Liver (tissue), 8 donors: ENCODE measurements at regions not wholly inside any gene's neighbourhood (a gene's known extent, or its start where the extent isn't known, plus 50 kb on each side); places are given as distances from the start of the nearest gene placed in this dataset.
"Not testable (repeated sequence)": the region's sequence is repeated elsewhere in the genome, so short reads cannot be mapped to it uniquely, and the experiment has no call there.

Experiments used
- DNase-seq: peaks from one replicate; pipeline ENCODE4 v3.0.0-alpha.2; 2017; ENCODE audit warnings: low spot score
- H3K27ac ChIP-seq, 2 donors: one replicate each; pipeline ENCODE4 v1.7.0; 2013; ENCODE audit warnings: inconsistent platforms in 2 of 2, low read length in 2 of 2, control low read depth in 1 of 2, low read depth in 1 of 2, mild to moderate bottlenecking in 1 of 2
- H3K27me3 ChIP-seq, 4 donors: one replicate each; pipeline versions ENCODE4 v1.6.1 to v1.7.0; 2013; ENCODE audit warnings: low read length in 3 of 4, inconsistent platforms in 1 of 4, mild to moderate bottlenecking in 1 of 4, moderate library complexity in 1 of 4; ENCODE audit not compliant: control insufficient read depth in 4 of 4, insufficient read depth in 4 of 4
- H3K36me3 ChIP-seq, 4 donors: one replicate each; pipeline versions ENCODE4 v1.6.1 to v1.7.0; 2013; ENCODE audit warnings: low read length in 3 of 4, mild to moderate bottlenecking in 3 of 4, low read depth in 1 of 4, moderate library complexity in 1 of 4; ENCODE audit not compliant: control insufficient read depth in 4 of 4, insufficient read depth in 3 of 4
- H3K4me1 ChIP-seq, 4 donors: one replicate each; pipeline versions ENCODE4 v1.6.1 to v1.7.0; 2013; ENCODE audit warnings: low read length in 3 of 4, mild to moderate bottlenecking in 3 of 4, moderate library complexity in 1 of 4; ENCODE audit not compliant: control insufficient read depth in 4 of 4, insufficient read depth in 4 of 4
- H3K4me3 ChIP-seq, 3 donors: one replicate each; pipeline versions ENCODE4 v1.6.1 to v1.7.0; 2013; ENCODE audit warnings: low read length in 3 of 3, control low read depth in 1 of 3, low read depth in 1 of 3, mild to moderate bottlenecking in 1 of 3
- H3K9ac ChIP-seq, 2 donors: one replicate each; pipeline ENCODE4 v1.7.0; 2013; ENCODE audit warnings: low read length in 2 of 2, mild to moderate bottlenecking in 2 of 2, moderate library complexity in 2 of 2, control low read depth in 1 of 2, low read depth in 1 of 2
- H3K9me3 ChIP-seq, 4 donors: one replicate each; pipeline versions ENCODE4 v1.6.1 to v1.7.0; 2013; ENCODE audit warnings: low read length in 3 of 4; ENCODE audit not compliant: control insufficient read depth in 4 of 4
- EGR1 ChIP-seq, 2 donors: IDR thresholded peaks; 2 replicates each; pipeline ENCODE4 v1.6.1; 2016 to 2018; ENCODE audit warnings: antibody characterized with exemption in 2 of 2, low read depth in 2 of 2
- FOXA1 ChIP-seq: IDR thresholded peaks from 2 replicates; pipeline ENCODE4 v1.6.1; 2016; ENCODE audit warnings: antibody characterized with exemption
- FOXA2 ChIP-seq: IDR thresholded peaks from 2 replicates; pipeline ENCODE4 v1.6.1; 2016; ENCODE audit warnings: antibody characterized with exemption
- GABPA ChIP-seq, 2 donors: IDR thresholded peaks in 1 of 2; conservative IDR thresholded peaks in 1 of 2; 2 replicates each; pipeline ENCODE4 v1.6.1; 2016; ENCODE audit warnings: antibody characterized with exemption in 2 of 2, mild to moderate bottlenecking in 1 of 2, moderate library complexity in 1 of 2
- HNF4A ChIP-seq, 2 donors: conservative IDR thresholded peaks; 2 replicates each; pipeline ENCODE4 v1.6.1; 2016; ENCODE audit warnings: antibody characterized with exemption in 2 of 2, mild to moderate bottlenecking in 2 of 2
- HNF4G ChIP-seq: IDR thresholded peaks from 2 replicates; pipeline ENCODE4 v1.6.1; 2016; ENCODE audit warnings: antibody characterized with exemption
- NR2F2 ChIP-seq: IDR thresholded peaks from 2 replicates; pipeline ENCODE4 v1.6.1; 2016; ENCODE audit warnings: antibody characterized with exemption
- RXRA ChIP-seq, 2 donors: IDR thresholded peaks; 2 replicates each; pipeline ENCODE4 v1.6.1; 2017 to 2018; ENCODE audit warnings: antibody characterized with exemption in 2 of 2, mild to moderate bottlenecking in 1 of 2
- TAF1 ChIP-seq: conservative IDR thresholded peaks from 2 replicates; pipeline ENCODE4 v1.6.1; 2016; ENCODE audit warnings: antibody characterized with exemption, mild to moderate bottlenecking
- YY1 ChIP-seq: IDR thresholded peaks from 2 replicates; pipeline ENCODE4 v1.6.1; 2016; ENCODE audit warnings: antibody characterized with exemption, mild to moderate bottlenecking
- WGBS: extraction: QIAGEN DNeasy Blood & Tissue Kit; methylation state at CpG from one replicate; pipeline ENCODE4 v1.1.7; 2013; 5-methylcytosine and 5-hydroxymethylcytosine counted together
- TF ChIP-seq, protein P1 (sequence below): IDR thresholded peaks from 2 replicates; pipeline ENCODE4 v1.6.1; 2016; ENCODE audit warnings: antibody characterized with exemption
- TF ChIP-seq, protein P2 (sequence below): IDR thresholded peaks from 2 replicates; pipeline ENCODE4 v1.6.1; 2016; ENCODE audit warnings: antibody characterized with exemption
- TF ChIP-seq, protein P3 (sequence below): fragments of 150-350 bp; IDR thresholded peaks from 2 replicates; pipeline ENCODE4 v1.5.1; 2017; ENCODE audit warnings: improper control_type of control experiment, low read depth, low read length; ENCODE audit not compliant: missing input control
- TF ChIP-seq, protein P4 (sequence below): IDR thresholded peaks from 2 replicates; pipeline ENCODE4 v1.6.1; 2016; ENCODE audit warnings: antibody characterized with exemption
- TF ChIP-seq, protein P5 (sequence below): IDR thresholded peaks from 2 replicates; pipeline ENCODE4 v1.6.1; 2016; ENCODE audit warnings: antibody characterized with exemption, mild to moderate bottlenecking
- donor health status: healthy.
- donor health status: healthy.
- donor health status: healthy.
- donor health status: healthy.
- donor health status: healthy.

DNA sequence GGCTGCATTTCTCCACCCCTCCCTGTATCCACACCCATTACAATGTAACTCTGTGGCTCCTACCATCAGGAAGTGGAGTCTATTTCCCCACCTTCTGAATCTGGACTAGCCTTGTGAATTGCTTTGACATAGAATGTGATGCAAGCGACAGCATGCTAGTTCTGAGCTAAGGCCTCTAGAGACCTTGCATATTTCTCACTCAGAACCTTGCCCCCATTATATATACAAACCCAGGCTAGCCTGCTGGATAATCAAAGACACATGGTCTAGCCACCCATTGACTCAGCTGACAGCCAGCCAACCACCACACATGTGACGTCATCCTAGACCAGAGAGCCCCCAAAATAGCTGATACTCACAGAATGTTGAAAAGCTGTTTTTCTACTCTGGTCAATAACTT is 77.9 kb downstream of the CCDC71L start:
- H3K36me3 ChIP-seq = no peaks in the 10 kb centered on the region
- no peak for DNase-seq
- H3K27ac ChIP-seq = no peak overlapping the region
- 89% methylated on average over 2 of the region's 2 CpGs for WGBS
- H3K9me3 ChIP-seq = no peaks in the 10 kb centered on the region
- H3K4me3 ChIP-seq = no peak overlapping the region
- no peak overlapping the region for H3K9ac ChIP-seq
- H3K4me1 ChIP-seq = no peaks in the 10 kb centered on the region
- no peaks in the 10 kb centered on the region for H3K27me3 ChIP-seq
- TF ChIP-seq, protein P1, sequence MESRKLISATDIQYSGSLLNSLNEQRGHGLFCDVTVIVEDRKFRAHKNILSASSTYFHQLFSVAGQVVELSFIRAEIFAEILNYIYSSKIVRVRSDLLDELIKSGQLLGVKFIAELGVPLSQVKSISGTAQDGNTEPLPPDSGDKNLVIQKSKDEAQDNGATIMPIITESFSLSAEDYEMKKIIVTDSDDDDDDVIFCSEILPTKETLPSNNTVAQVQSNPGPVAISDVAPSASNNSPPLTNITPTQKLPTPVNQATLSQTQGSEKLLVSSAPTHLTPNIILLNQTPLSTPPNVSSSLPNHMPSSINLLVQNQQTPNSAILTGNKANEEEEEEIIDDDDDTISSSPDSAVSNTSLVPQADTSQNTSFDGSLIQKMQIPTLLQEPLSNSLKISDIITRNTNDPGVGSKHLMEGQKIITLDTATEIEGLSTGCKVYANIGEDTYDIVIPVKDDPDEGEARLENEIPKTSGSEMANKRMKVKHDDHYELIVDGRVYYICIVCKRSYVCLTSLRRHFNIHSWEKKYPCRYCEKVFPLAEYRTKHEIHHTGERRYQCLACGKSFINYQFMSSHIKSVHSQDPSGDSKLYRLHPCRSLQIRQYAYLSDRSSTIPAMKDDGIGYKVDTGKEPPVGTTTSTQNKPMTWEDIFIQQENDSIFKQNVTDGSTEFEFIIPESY = no peak
- TF ChIP-seq YY1 (no peak), FOXA1 (no peak), TAF1 (no peak), HNF4G (no peak), HNF4A (conservative IDR thresholded peaks at IDR 0.05) (no peak), FOXA2 (no peak), NR2F2 (no peak), EGR1 (IDR thresholded peaks at IDR 0.05; ENCODE audit: low read depth in 2 of 2) (no peak), GABPA (IDR thresholded peaks at IDR 0.05 in 1 of 2, conservative IDR thresholded peaks at IDR 0.05 in 1 of 2) (no peak), RXRA (IDR thresholded peaks at IDR 0.05) (no peak)
- TF ChIP-seq, protein P2, sequence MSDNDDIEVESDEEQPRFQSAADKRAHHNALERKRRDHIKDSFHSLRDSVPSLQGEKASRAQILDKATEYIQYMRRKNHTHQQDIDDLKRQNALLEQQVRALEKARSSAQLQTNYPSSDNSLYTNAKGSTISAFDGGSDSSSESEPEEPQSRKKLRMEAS = no peak
- TF ChIP-seq, protein P3, sequence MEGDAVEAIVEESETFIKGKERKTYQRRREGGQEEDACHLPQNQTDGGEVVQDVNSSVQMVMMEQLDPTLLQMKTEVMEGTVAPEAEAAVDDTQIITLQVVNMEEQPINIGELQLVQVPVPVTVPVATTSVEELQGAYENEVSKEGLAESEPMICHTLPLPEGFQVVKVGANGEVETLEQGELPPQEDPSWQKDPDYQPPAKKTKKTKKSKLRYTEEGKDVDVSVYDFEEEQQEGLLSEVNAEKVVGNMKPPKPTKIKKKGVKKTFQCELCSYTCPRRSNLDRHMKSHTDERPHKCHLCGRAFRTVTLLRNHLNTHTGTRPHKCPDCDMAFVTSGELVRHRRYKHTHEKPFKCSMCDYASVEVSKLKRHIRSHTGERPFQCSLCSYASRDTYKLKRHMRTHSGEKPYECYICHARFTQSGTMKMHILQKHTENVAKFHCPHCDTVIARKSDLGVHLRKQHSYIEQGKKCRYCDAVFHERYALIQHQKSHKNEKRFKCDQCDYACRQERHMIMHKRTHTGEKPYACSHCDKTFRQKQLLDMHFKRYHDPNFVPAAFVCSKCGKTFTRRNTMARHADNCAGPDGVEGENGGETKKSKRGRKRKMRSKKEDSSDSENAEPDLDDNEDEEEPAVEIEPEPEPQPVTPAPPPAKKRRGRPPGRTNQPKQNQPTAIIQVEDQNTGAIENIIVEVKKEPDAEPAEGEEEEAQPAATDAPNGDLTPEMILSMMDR = no peak
- TF ChIP-seq, protein P4, sequence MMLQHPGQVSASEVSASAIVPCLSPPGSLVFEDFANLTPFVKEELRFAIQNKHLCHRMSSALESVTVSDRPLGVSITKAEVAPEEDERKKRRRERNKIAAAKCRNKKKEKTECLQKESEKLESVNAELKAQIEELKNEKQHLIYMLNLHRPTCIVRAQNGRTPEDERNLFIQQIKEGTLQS = no peak
- TF ChIP-seq, protein P5, sequence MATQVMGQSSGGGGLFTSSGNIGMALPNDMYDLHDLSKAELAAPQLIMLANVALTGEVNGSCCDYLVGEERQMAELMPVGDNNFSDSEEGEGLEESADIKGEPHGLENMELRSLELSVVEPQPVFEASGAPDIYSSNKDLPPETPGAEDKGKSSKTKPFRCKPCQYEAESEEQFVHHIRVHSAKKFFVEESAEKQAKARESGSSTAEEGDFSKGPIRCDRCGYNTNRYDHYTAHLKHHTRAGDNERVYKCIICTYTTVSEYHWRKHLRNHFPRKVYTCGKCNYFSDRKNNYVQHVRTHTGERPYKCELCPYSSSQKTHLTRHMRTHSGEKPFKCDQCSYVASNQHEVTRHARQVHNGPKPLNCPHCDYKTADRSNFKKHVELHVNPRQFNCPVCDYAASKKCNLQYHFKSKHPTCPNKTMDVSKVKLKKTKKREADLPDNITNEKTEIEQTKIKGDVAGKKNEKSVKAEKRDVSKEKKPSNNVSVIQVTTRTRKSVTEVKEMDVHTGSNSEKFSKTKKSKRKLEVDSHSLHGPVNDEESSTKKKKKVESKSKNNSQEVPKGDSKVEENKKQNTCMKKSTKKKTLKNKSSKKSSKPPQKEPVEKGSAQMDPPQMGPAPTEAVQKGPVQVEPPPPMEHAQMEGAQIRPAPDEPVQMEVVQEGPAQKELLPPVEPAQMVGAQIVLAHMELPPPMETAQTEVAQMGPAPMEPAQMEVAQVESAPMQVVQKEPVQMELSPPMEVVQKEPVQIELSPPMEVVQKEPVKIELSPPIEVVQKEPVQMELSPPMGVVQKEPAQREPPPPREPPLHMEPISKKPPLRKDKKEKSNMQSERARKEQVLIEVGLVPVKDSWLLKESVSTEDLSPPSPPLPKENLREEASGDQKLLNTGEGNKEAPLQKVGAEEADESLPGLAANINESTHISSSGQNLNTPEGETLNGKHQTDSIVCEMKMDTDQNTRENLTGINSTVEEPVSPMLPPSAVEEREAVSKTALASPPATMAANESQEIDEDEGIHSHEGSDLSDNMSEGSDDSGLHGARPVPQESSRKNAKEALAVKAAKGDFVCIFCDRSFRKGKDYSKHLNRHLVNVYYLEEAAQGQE = no peak

DNA sequence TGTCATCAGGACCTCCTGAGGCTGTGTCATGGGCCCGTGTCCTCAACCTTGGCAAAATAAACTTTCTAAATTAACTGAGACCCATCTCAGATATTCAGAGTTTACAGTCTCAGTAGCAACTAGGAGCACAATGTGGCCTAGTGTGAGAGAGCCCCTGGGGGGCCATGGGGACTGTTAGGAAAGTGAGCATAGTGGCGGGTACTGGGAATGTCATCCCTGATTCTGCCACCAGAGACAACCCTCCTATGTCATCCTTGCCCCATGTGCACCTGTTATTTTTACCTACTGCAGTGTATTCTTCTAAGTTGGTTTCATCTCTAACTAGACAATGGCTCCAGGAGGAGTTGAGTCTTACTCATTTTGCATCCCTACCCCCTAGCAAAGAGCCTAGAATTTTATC is 78.6 kb downstream of the CCDC71L start:
- Histone ChIP-seq H3K4me3 (no peak overlapping the region), H3K36me3 (no peaks in the 10 kb centered on the region), H3K27ac (no peak overlapping the region), H3K9me3 (no peaks in the 10 kb centered on the region), H3K4me1 (no peaks in the 10 kb centered on the region), H3K27me3 (no peaks in the 10 kb centered on the region), H3K9ac (no peak overlapping the region)
- TF ChIP-seq FOXA1 = no peak
- no peak for TF ChIP-seq GABPA (IDR thresholded peaks at IDR 0.05 in 1 of 2, conservative IDR thresholded peaks at IDR 0.05 in 1 of 2)
- no peak for TF ChIP-seq RXRA (IDR thresholded peaks at IDR 0.05)
- no peak for TF ChIP-seq TAF1
- TF ChIP-seq, protein P4 = no peak
- TF ChIP-seq, protein P3 = no peak
- no peak for TF ChIP-seq YY1
- no peak for TF ChIP-seq NR2F2
- WGBS = 92% methylated on average over 2 of the region's 2 CpGs
- DNase-seq = no peak

DNA sequence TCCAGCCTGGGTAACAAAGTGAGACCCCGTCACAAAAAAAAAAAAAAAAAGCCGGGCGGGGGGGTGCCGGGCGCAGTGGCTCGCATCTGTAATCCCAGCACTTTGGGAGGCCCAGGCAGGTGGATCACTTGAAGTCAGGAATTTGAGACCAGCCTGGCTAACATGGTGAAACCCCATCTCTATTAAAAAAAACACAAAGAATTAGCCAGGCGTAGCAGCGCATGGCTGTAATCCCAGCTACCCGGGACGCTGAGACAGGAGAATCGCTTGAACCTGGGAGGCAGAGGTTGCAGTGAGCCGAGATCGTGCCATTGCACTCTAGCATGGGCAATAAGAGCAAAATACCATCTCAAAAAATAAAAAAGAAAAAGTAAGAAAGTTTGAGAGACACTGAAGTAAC is 81.9 kb downstream of the CCDC71L start:
- 95% methylated on average over 13 of the region's 13 CpGs for WGBS
- H3K27me3 ChIP-seq, H3K36me3 ChIP-seq, DNase-seq, H3K9me3 ChIP-seq, H3K9ac ChIP-seq, H3K4me1 ChIP-seq, H3K4me3 ChIP-seq, H3K27ac ChIP-seq: not testable (repeated sequence)
